ENCODE measurements at regions not wholly inside any gene's neighbourhood (a gene's known extent, or its start where the extent isn't known, plus 50 kb on each side); places are given as distances from the start of the nearest gene placed in this dataset.

- no peak overlapping the region for H4K91ac ChIP-seq (ENCODE audit: insufficient read depth, low read depth, low read length)
- ATAC-seq (ENCODE audit: low read depth) (no peak), DNase-seq (no peak)
- no peak overlapping the region for H2BK5ac ChIP-seq (ENCODE audit: low read depth, low read length, poor library complexity, severe bottlenecking)
- BruUV-seq (replicated peaks) = no TSS peak
- H2BK120ac ChIP-seq (ENCODE audit: low read depth, low read length) = no peak overlapping the region
- H2AK5ac ChIP-seq (ENCODE audit: low read depth, low read length) = no peak overlapping the region
- WGBS, 2 experiments (ENCODE audit: extremely low coverage in 2 of 2, insufficient read length in 1 of 2) = no CpG with 5 or more reads among the region's 4 CpGs
- H3K9ac ChIP-seq (ENCODE audit: low read depth, low read length) = no peak overlapping the region
- H3K27ac ChIP-seq (ENCODE audit: insufficient read depth, low read length) = no peak overlapping the region
- no peaks in the 10 kb centered on the region for H3K9me3 ChIP-seq (ENCODE audit: control insufficient read depth, insufficient read depth, low read length)
- in situ Hi-C loops (cut with MboI; ENCODE audit: low sequenced_read_pairs) (no loop called here), dilution Hi-C loops (cut with HindIII; ENCODE audit: low sequenced_read_pairs, unreplicated experiment) (no loop called here), intact Hi-C loops (cut with micrococcal nuclease) (no loop called here)
- H3K56ac ChIP-seq (ENCODE audit: extremely low read depth, insufficient read depth, low read length) = no peak overlapping the region
- ChIA-PET CTCF (no interaction called here), POLR2A (ENCODE audit: unreplicated experiment) (no interaction called here)
- no peaks in the 10 kb centered on the region for H3K36me3 ChIP-seq (ENCODE audit: control insufficient read depth, insufficient read depth, low read length)
- H3K18ac ChIP-seq (ENCODE audit: low read depth, low read length) = no peak overlapping the region
- H3K4ac ChIP-seq (ENCODE audit: low read depth, low read length) = no peak overlapping the region
- TF ChIP-seq FOS (IDR thresholded peaks at IDR 0.05; ENCODE audit: low read depth, low read length) (no peak), RCOR1 (IDR thresholded peaks at IDR 0.05; ENCODE audit: insufficient replicate concordance, low read length) (no peak), BHLHE40 (IDR thresholded peaks at IDR 0.05; ENCODE audit: low read depth, low read length) (no peak), MAFK (IDR thresholded peaks at IDR 0.05; ENCODE audit: low read depth, low read length) (no peak), USF2 (IDR thresholded peaks at IDR 0.05; ENCODE audit: low read depth, low read length) (no peak), MAZ (IDR thresholded peaks at IDR 0.05; ENCODE audit: borderline replicate concordance, low read depth, low read length) (no peak), RAD21 (IDR thresholded peaks at IDR 0.05; ENCODE audit: low read length) (no peak), CEBPB (IDR thresholded peaks at IDR 0.05; ENCODE audit: low read depth, low read length) (no peak)
- H2AFZ ChIP-seq (replicated peaks; ENCODE audit: low read length, poor library complexity) = no peak overlapping the region
- peaks cover 5% of the 10 kb centered on the region; the same call in 1 of the 2 replicates for H3K27me3 ChIP-seq (ENCODE audit: control insufficient read depth, insufficient read depth, low read length)
- H3K4me1 ChIP-seq (ENCODE audit: control insufficient read depth, insufficient read depth, low read length) = no peaks in the 10 kb centered on the region
- no peaks in the 10 kb centered on the region for H3K79me1 ChIP-seq (ENCODE audit: low read depth in 1 of 2, low read length in 2 of 2)
- H3K14ac ChIP-seq (replicated peaks; ENCODE audit: low read depth, low read length) = no peak overlapping the region
- no peak overlapping the region for H3K4me2 ChIP-seq (ENCODE audit: low read depth, low read length)
- H2BK20ac ChIP-seq (ENCODE audit: low read depth, low read length) = no peak overlapping the region
- H3K9me1 ChIP-seq (ENCODE audit: insufficient read depth, low read length) = no peaks in the 10 kb centered on the region
- H3K4me3 ChIP-seq (ENCODE audit: insufficient read depth, low read depth, low read length) = no peak overlapping the region
- H2BK15ac ChIP-seq (ENCODE audit: low read depth, low read length) = no peak overlapping the region
- no peak overlapping the region for H2AK9ac ChIP-seq (replicated peaks; ENCODE audit: low read depth, low read length, poor library complexity)
- no peak overlapping the region for H4K5ac ChIP-seq (ENCODE audit: low read depth, low read length)
- H3K23ac ChIP-seq (ENCODE audit: low read depth, low read length) = no peak overlapping the region
- H4K8ac ChIP-seq (ENCODE audit: low read depth in 2 of 2, low read length in 2 of 2) = no peak overlapping the region
- no peaks in the 10 kb centered on the region for H4K20me1 ChIP-seq (ENCODE audit: insufficient read depth, low read length)
These were observed 349.0 kb downstream of the SIPA1L2 start for GRCh38 chr1:232280910-232281309.

All from IMR-90 (cell line).